ENCODE measurements at regions not wholly inside any gene's neighbourhood (a gene's known extent, or its start where the extent isn't known, plus 50 kb on each side); places are given as distances from the start of the nearest gene placed in this dataset.

DNA sequence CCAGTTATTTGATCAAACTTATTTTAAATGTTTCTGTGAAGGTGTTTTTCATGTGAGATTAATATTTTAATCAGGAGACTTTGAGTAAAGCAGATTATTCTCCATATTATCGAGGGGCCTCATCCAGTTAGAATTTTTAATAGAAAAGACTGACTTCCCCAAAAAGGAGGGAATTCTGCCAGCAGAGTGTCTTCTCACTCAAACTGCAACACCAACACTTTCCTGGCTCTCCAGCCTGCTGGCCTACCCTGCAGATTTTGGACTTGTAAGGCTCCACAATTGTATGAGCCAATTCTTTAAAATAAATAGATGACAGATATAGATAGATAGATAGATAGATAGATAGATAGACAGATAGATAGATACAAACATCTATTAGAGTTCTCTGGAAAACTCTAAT, 155.7 kb downstream of the SEC23A start:
- ATAC-seq: no peak
- Histone ChIP-seq H3K9me3 (ENCODE audit: control insufficient read depth, insufficient read depth, low read depth, low read length) (no peaks in the 10 kb centered on the region), H3K4me3 (ENCODE audit: low read depth in 2 of 2, low read length in 2 of 2) (no peak overlapping the region), H3K27ac (ENCODE audit: low read length) (no peak overlapping the region), H3K36me3 (ENCODE audit: control insufficient read depth, insufficient read depth, low read length) (no peaks in the 10 kb centered on the region), H3K4me1 (ENCODE audit: control insufficient read depth, insufficient read depth, low read length) (no peaks in the 10 kb centered on the region), H3K27me3 (ENCODE audit: control insufficient read depth, insufficient read depth, low read length) (no peaks in the 10 kb centered on the region)
- TF ChIP-seq, protein P1, sequence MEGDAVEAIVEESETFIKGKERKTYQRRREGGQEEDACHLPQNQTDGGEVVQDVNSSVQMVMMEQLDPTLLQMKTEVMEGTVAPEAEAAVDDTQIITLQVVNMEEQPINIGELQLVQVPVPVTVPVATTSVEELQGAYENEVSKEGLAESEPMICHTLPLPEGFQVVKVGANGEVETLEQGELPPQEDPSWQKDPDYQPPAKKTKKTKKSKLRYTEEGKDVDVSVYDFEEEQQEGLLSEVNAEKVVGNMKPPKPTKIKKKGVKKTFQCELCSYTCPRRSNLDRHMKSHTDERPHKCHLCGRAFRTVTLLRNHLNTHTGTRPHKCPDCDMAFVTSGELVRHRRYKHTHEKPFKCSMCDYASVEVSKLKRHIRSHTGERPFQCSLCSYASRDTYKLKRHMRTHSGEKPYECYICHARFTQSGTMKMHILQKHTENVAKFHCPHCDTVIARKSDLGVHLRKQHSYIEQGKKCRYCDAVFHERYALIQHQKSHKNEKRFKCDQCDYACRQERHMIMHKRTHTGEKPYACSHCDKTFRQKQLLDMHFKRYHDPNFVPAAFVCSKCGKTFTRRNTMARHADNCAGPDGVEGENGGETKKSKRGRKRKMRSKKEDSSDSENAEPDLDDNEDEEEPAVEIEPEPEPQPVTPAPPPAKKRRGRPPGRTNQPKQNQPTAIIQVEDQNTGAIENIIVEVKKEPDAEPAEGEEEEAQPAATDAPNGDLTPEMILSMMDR (IDR thresholded peaks at IDR 0.05): no peak
- TF ChIP-seq TCF7L2 (IDR thresholded peaks at IDR 0.05; ENCODE audit: low read depth, low read length): no peak
- TF ChIP-seq SIN3A (IDR thresholded peaks at IDR 0.05; ENCODE audit: borderline replicate concordance, insufficient read depth, low read depth, low read length): no peak
- TF ChIP-seq, protein P2, sequence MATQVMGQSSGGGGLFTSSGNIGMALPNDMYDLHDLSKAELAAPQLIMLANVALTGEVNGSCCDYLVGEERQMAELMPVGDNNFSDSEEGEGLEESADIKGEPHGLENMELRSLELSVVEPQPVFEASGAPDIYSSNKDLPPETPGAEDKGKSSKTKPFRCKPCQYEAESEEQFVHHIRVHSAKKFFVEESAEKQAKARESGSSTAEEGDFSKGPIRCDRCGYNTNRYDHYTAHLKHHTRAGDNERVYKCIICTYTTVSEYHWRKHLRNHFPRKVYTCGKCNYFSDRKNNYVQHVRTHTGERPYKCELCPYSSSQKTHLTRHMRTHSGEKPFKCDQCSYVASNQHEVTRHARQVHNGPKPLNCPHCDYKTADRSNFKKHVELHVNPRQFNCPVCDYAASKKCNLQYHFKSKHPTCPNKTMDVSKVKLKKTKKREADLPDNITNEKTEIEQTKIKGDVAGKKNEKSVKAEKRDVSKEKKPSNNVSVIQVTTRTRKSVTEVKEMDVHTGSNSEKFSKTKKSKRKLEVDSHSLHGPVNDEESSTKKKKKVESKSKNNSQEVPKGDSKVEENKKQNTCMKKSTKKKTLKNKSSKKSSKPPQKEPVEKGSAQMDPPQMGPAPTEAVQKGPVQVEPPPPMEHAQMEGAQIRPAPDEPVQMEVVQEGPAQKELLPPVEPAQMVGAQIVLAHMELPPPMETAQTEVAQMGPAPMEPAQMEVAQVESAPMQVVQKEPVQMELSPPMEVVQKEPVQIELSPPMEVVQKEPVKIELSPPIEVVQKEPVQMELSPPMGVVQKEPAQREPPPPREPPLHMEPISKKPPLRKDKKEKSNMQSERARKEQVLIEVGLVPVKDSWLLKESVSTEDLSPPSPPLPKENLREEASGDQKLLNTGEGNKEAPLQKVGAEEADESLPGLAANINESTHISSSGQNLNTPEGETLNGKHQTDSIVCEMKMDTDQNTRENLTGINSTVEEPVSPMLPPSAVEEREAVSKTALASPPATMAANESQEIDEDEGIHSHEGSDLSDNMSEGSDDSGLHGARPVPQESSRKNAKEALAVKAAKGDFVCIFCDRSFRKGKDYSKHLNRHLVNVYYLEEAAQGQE (IDR thresholded peaks at IDR 0.05; ENCODE audit: insufficient read depth in 1 of 2, low read depth in 2 of 2, low read length in 1 of 2): no peak
- no peak for TF ChIP-seq POLR2AphosphoS5 (IDR thresholded peaks at IDR 0.05; ENCODE audit: low read depth, low read length)
- no TSS peak for BruUV-seq (replicated peaks)
- ChIA-PET POLR2A (no interaction called here), CTCF (no interaction called here)
- DNase-seq (ENCODE audit: low read depth, low spot score): no peak
- in situ Hi-C loops (cut with HindIII; ENCODE audit: low pct_unique_long_range_greater_than_20kb, low sequenced_read_pairs): no loop called here
- intact Hi-C loops (cut with micrococcal nuclease; ENCODE audit: unreplicated experiment): no loop called here

DNA sequence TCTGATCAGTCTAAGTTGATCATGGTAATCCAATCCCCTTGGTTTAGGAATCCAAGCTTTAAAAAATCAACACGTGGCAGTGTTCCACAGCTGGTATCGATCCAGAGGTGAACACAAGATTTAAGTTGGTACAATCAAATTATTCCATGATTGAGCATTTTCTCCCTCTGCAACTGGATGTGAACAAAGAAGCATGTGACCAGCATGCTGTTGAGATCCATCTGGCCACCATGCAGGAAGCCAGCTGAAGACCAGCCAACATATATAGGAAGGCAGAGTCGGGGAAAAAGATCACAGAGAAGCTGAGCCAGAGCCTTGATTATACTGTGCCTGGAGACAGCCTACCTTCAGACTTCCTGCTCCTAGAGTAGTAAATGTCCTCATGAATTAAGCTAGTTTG, 158.3 kb downstream of the SEC23A start:
- no peak overlapping the region for H3K27ac ChIP-seq (ENCODE audit: low read length)
- in situ Hi-C loops (cut with HindIII; ENCODE audit: low pct_unique_long_range_greater_than_20kb, low sequenced_read_pairs): no loop called here
- H3K27me3 ChIP-seq (ENCODE audit: control insufficient read depth, insufficient read depth, low read length): no peaks in the 10 kb centered on the region
- POLR2A ChIA-PET: no interaction called here
- intact Hi-C loops (cut with micrococcal nuclease; ENCODE audit: unreplicated experiment): no loop called here
- DNase-seq (ENCODE audit: low read depth, low spot score) (no peak), ATAC-seq (no peak)
- no peaks in the 10 kb centered on the region for H3K36me3 ChIP-seq (ENCODE audit: control insufficient read depth, insufficient read depth, low read length)
- no peak overlapping the region for H3K4me3 ChIP-seq (ENCODE audit: low read depth in 2 of 2, low read length in 2 of 2)
- no peak for TF ChIP-seq TCF7L2 (IDR thresholded peaks at IDR 0.05; ENCODE audit: low read depth, low read length)
- TF ChIP-seq SIN3A (IDR thresholded peaks at IDR 0.05; ENCODE audit: borderline replicate concordance, insufficient read depth, low read depth, low read length): no peak
- no peak for TF ChIP-seq POLR2AphosphoS5 (IDR thresholded peaks at IDR 0.05; ENCODE audit: low read depth, low read length)
- TF ChIP-seq, protein P2 (IDR thresholded peaks at IDR 0.05; ENCODE audit: insufficient read depth in 1 of 2, low read depth in 2 of 2, low read length in 1 of 2): no peak
- TF ChIP-seq, protein P1 (IDR thresholded peaks at IDR 0.05): no peak
- no peaks in the 10 kb centered on the region for H3K4me1 ChIP-seq (ENCODE audit: control insufficient read depth, insufficient read depth, low read length)
- H3K9me3 ChIP-seq (ENCODE audit: control insufficient read depth, insufficient read depth, low read depth, low read length): no peaks in the 10 kb centered on the region
- CTCF ChIA-PET: no interaction called here
- BruUV-seq (replicated peaks): no TSS peak

Measured in Panc1 (cell line).